Mammary epithelial cell (primary cell): ENCODE measurements at regions not wholly inside any gene's neighbourhood (a gene's known extent, or its start where the extent isn't known, plus 50 kb on each side); places are given as distances from the start of the nearest gene placed in this dataset.

Experiments used
- CTCF ChIP-seq, 2 donors: IDR thresholded peaks in 1 of 2; conservative IDR thresholded peaks in 1 of 2; 2 replicates each; pipeline ENCODE4 v1.5.1; 2011 to 2012; ENCODE audit warnings: inconsistent platforms in 2 of 2, low read length in 2 of 2, mild to moderate bottlenecking in 2 of 2, control low read depth in 1 of 2, low read depth in 1 of 2; ENCODE audit not compliant: insufficient read depth in 1 of 2; ENCODE audit errors: extremely low read depth in 1 of 2
- EZH2 ChIP-seq: IDR thresholded peaks from 2 replicates; pipeline ENCODE4 v1.6.1; 2012; ENCODE audit warnings: low read length, inconsistent platforms, borderline replicate concordance

GRCh38 chr3:5531741-5532290 is 344.3 kb downstream of the EDEM1 start:
- TF ChIP-seq CTCF (conservative IDR thresholded peaks at IDR 0.05 in 1 of 2, IDR thresholded peaks at IDR 0.05 in 1 of 2; ENCODE audit: extremely low read depth in 1 of 2, insufficient read depth in 1 of 2, low read depth in 1 of 2, low read length in 2 of 2) (no peak), EZH2 (no peak)
